IMR-90 (cell line): ENCODE measurements at regions not wholly inside any gene's neighbourhood (a gene's known extent, or its start where the extent isn't known, plus 50 kb on each side); places are given as distances from the start of the nearest gene placed in this dataset.
A peak's percentile ranks its signal among the peaks of the same experiment; 100 is the strongest.

Experiments used
- ATAC-seq: fragments of 200-7000 bp; cut with Tn5 transposase; 2 replicates; pipeline ENCODE4 v1.9.1; 2020; ENCODE audit warnings: low read depth, mild to moderate bottlenecking, moderate library complexity
- BruUV-seq: library from RNA; stranded (reverse); fragments of 400-500 nt; replicated peaks from 2 replicates; lab custom pipeline; 2021; lab: Mats Ljungman, UMichigan
- CTCF ChIA-PET: fragments of 300-600 bp; formaldehyde crosslinking; extraction: SDS; loops from one replicate; lab custom pipeline; 2021; ENCODE audit warnings: antibody characterized with exemption; lab: Yijun Ruan, JAX
- POLR2A ChIA-PET: fragments of 300-600 bp; sonication (Branson Sonifier 250); formaldehyde crosslinking; loops from one replicate; lab custom pipeline; 2022; ENCODE audit warnings: antibody characterized with exemption; ENCODE audit not compliant: unreplicated experiment; lab: Charles Lee
- DNase-seq: peaks from one replicate; pipeline ENCODE4 v3.0.0; 2013
- H2AFZ ChIP-seq: replicated peaks from 2 replicates; pipeline ENCODE3; 2013; ENCODE audit warnings: low read length, mild to moderate bottlenecking; ENCODE audit not compliant: poor library complexity
- H2AK5ac ChIP-seq: 2 replicates; pipeline ENCODE4 v1.6.1; 2013; ENCODE audit warnings: low read depth, low read length, inconsistent platforms
- H2AK9ac ChIP-seq: replicated peaks from 2 replicates; pipeline ENCODE3; 2013; ENCODE audit warnings: mild to moderate bottlenecking, low read depth, low read length, moderate library complexity; ENCODE audit not compliant: poor library complexity
- H2BK120ac ChIP-seq: 2 replicates; pipeline ENCODE4 v1.6.1; 2013; ENCODE audit warnings: low read depth, low read length, inconsistent platforms
- H2BK15ac ChIP-seq: 3 replicates; pipeline ENCODE4 v1.6.1; 2013; ENCODE audit warnings: low read depth, low read length, inconsistent platforms
- H2BK20ac ChIP-seq: 2 replicates; pipeline ENCODE4 v1.6.1; 2013; ENCODE audit warnings: low read depth, mild to moderate bottlenecking, inconsistent platforms, low read length, moderate library complexity
- H2BK5ac ChIP-seq: 2 replicates; pipeline ENCODE4 v1.6.1; 2013; ENCODE audit warnings: mild to moderate bottlenecking, low read depth, low read length, inconsistent platforms; ENCODE audit not compliant: poor library complexity, severe bottlenecking
- H3K14ac ChIP-seq: replicated peaks from 2 replicates; pipeline ENCODE4 v1.6.1; 2013; ENCODE audit warnings: low read depth, low read length, inconsistent platforms
- H3K18ac ChIP-seq: 2 replicates; pipeline ENCODE4 v1.6.1; 2013; ENCODE audit warnings: low read depth, low read length, control low read depth
- H3K23ac ChIP-seq: 2 replicates; pipeline ENCODE4 v1.6.1; 2013; ENCODE audit warnings: low read depth, low read length, inconsistent platforms
- H3K27ac ChIP-seq: 2 replicates; pipeline ENCODE4 v1.5.1; 2013; ENCODE audit warnings: mild to moderate bottlenecking, control low read depth, low read length; ENCODE audit not compliant: insufficient read depth
- H3K27me3 ChIP-seq: 2 replicates; pipeline ENCODE4 v1.6.1; 2013; ENCODE audit warnings: low read length; ENCODE audit not compliant: control insufficient read depth, insufficient read depth
- H3K36me3 ChIP-seq: 2 replicates; pipeline ENCODE4 v1.6.1; 2013; ENCODE audit warnings: low read length, mixed read lengths; ENCODE audit not compliant: control insufficient read depth, insufficient read depth
- H3K4ac ChIP-seq: 2 replicates; pipeline ENCODE4 v1.6.1; 2013; ENCODE audit warnings: low read depth, low read length, inconsistent platforms
- H3K4me1 ChIP-seq: 2 replicates; pipeline ENCODE4 v1.6.1; 2013; ENCODE audit warnings: low read length, mixed read lengths; ENCODE audit not compliant: control insufficient read depth, insufficient read depth
- H3K4me2 ChIP-seq: 2 replicates; pipeline ENCODE4 v1.6.1; 2013; ENCODE audit warnings: low read depth, mild to moderate bottlenecking, control low read depth, low read length, moderate library complexity
- H3K4me3 ChIP-seq: 2 replicates; pipeline ENCODE4 v1.5.1; 2013; ENCODE audit warnings: low read depth, mild to moderate bottlenecking, control low read depth, low read length, moderate library complexity; ENCODE audit not compliant: insufficient read depth
- H3K56ac ChIP-seq: 2 replicates; pipeline ENCODE4 v1.6.1; 2013; ENCODE audit warnings: low read length, inconsistent platforms; ENCODE audit not compliant: insufficient read depth; ENCODE audit errors: extremely low read depth
- H3K79me1 ChIP-seq, 2 experiments: 2 replicates each; pipeline ENCODE4 v1.6.1; 2013; ENCODE audit warnings: low read length in 2 of 2, inconsistent platforms in 1 of 2, low read depth in 1 of 2
- H3K9ac ChIP-seq: 2 replicates; pipeline ENCODE4 v1.6.1; 2013; ENCODE audit warnings: low read depth, low read length, control low read depth
- H3K9me1 ChIP-seq: 2 replicates; pipeline ENCODE4 v1.6.1; 2013; ENCODE audit warnings: low read length, inconsistent platforms; ENCODE audit not compliant: insufficient read depth
- H3K9me3 ChIP-seq: 2 replicates; pipeline ENCODE4 v1.6.1; 2013; ENCODE audit warnings: low read length; ENCODE audit not compliant: control insufficient read depth, insufficient read depth
- H4K20me1 ChIP-seq: 2 replicates; pipeline ENCODE4 v1.6.1; 2013; ENCODE audit warnings: low read length, inconsistent platforms; ENCODE audit not compliant: insufficient read depth
- H4K5ac ChIP-seq: 2 replicates; pipeline ENCODE4 v1.6.1; 2013; ENCODE audit warnings: mild to moderate bottlenecking, low read depth, low read length, control low read depth
- H4K8ac ChIP-seq, 2 experiments: 2 replicates each; pipeline ENCODE4 v1.6.1; 2013; ENCODE audit warnings: low read depth in 2 of 2, low read length in 2 of 2, control low read depth in 1 of 2, inconsistent platforms in 1 of 2
- H4K91ac ChIP-seq: 2 replicates; pipeline ENCODE4 v1.6.1; 2013; ENCODE audit warnings: low read depth, low read length, inconsistent platforms; ENCODE audit not compliant: insufficient read depth
- CEBPB ChIP-seq: IDR thresholded peaks from 2 replicates; pipeline ENCODE4 v1.6.1; 2012; ENCODE audit warnings: low read depth, low read length, improper control_type of control experiment
- FOS ChIP-seq: fragments of 150-350 bp; IDR thresholded peaks from 2 replicates; pipeline ENCODE4 v1.6.1; 2016; ENCODE audit warnings: low read depth, low read length
- SMC3 ChIP-seq: fragments of 150-350 bp; IDR thresholded peaks from 2 replicates; pipeline ENCODE4 v1.6.1; 2016; ENCODE audit warnings: low read depth, mild to moderate bottlenecking, antibody characterized with exemption, low read length, moderate library complexity
- USF2 ChIP-seq: fragments of 150-350 bp; IDR thresholded peaks from 2 replicates; pipeline ENCODE4 v1.6.1; 2017; ENCODE audit warnings: mild to moderate bottlenecking, antibody characterized with exemption, low read length, low read depth
- WGBS, 2 experiments: methylation state at CpG; one replicate each; pipeline versions ENCODE4 v1.1.5 to v1.1.7; 2013; ENCODE audit warnings: missing lambda C conversion rate in 2 of 2; ENCODE audit not compliant: insufficient read length in 1 of 2; ENCODE audit errors: extremely low coverage in 2 of 2; 5-methylcytosine and 5-hydroxymethylcytosine counted together
- dilution Hi-C: fragments of 300-500 bp; cut with HindIII; formaldehyde crosslinking; loops from one replicate; pipeline ENCODE4 v1.14.3; 2018; ENCODE audit warnings: low sequenced_read_pairs; ENCODE audit not compliant: unreplicated experiment
- in situ Hi-C: fragments of 300-500 bp; cut with MboI; formaldehyde crosslinking; loops from 3 replicates; pipeline ENCODE4 v1.14.3; 2019; ENCODE audit warnings: low sequenced_read_pairs, inconsistent platforms, mixed read lengths
- intact Hi-C: fragments of 100-400 bp; cut with micrococcal nuclease; formaldehyde crosslinking; loops from 2 replicates; pipeline ENCODE4 v1.10.0; 2022

- H3K4ac ChIP-seq = no peak overlapping the region
- no peak overlapping the region for H2AK5ac ChIP-seq
- H2AFZ ChIP-seq = no peak overlapping the region
- no peak overlapping the region for H4K91ac ChIP-seq
- no peak overlapping the region for H4K5ac ChIP-seq
- DNase-seq = peak; percentile 27
- no peak overlapping the region for H3K9ac ChIP-seq
- no peaks in the 10 kb centered on the region for H3K79me1 ChIP-seq
- H3K56ac ChIP-seq = no peak overlapping the region
- H3K4me1 ChIP-seq = peaks cover 2% of the 10 kb centered on the region
- H2BK120ac ChIP-seq = no peak overlapping the region
- H2BK5ac ChIP-seq = no peak overlapping the region
- H3K36me3 ChIP-seq = no peaks in the 10 kb centered on the region
- WGBS, 2 experiments = no CpG with 5 or more reads among the region's 1 CpG
- H3K27ac ChIP-seq = no peak overlapping the region
- H3K9me1 ChIP-seq = no peaks in the 10 kb centered on the region
- H3K4me2 ChIP-seq = no peak overlapping the region; the same call in 1 of the 2 replicates
- ATAC-seq = peak; percentile 60
- H2BK20ac ChIP-seq = no peak overlapping the region
- in situ Hi-C loops (no loop called here), intact Hi-C loops (no loop called here), dilution Hi-C loops (no loop called here)
- CTCF ChIA-PET = interaction anchor here (1.6 kb wide), 1 partner anchor 29 kb away, joined by 4 read pairs; no protein-coding TSS in a partner anchor
- H4K20me1 ChIP-seq = no peaks in the 10 kb centered on the region
- BruUV-seq = no TSS peak
- no peak overlapping the region for H2BK15ac ChIP-seq
- no peak overlapping the region for H2AK9ac ChIP-seq
- H3K4me3 ChIP-seq = no peak overlapping the region
- no peaks in the 10 kb centered on the region for H3K9me3 ChIP-seq
- H3K23ac ChIP-seq = no peak overlapping the region
- no peak overlapping the region for H3K18ac ChIP-seq
- H3K14ac ChIP-seq = no peak overlapping the region
- no peak overlapping the region for H4K8ac ChIP-seq
- no peaks in the 10 kb centered on the region for H3K27me3 ChIP-seq
- TF ChIP-seq FOS (no peak), USF2 (no peak), SMC3 (no peak), CEBPB (no peak)
- POLR2A ChIA-PET = no interaction called here
Observed at GRCh38 chr2:53252115-53252514, 515.5 kb upstream of the CHAC2 start.
